Breast epithelium (tissue), 4 donors: ENCODE measurements at regions not wholly inside any gene's neighbourhood (a gene's known extent, or its start where the extent isn't known, plus 50 kb on each side); places are given as distances from the start of the nearest gene placed in this dataset.
"Not testable (repeated sequence)": the region's sequence is repeated elsewhere in the genome, so short reads cannot be mapped to it uniquely, and the experiment has no call there.

ENCODE experiments used
- DNase-seq, 2 donors: peaks; one replicate each; pipeline ENCODE4 v3.0.0-alpha.2; 2019; ENCODE audit warnings: low spot score in 2 of 2
- H3K27ac ChIP-seq, 2 donors: fragments of 200-600 bp; sonication (generic) in 1 of 2; one replicate each; pipeline ENCODE4 v1.5.1; 2016 to 2019; ENCODE audit warnings: mild to moderate bottlenecking in 1 of 2
- H3K27me3 ChIP-seq, 2 donors: fragments of 200-600 bp; sonication (generic) in 1 of 2; one replicate each; pipeline versions ENCODE4 v1.5.1 to v1.6.0; 2017 to 2019; ENCODE audit warnings: control low read depth in 1 of 2, mild to moderate bottlenecking in 1 of 2
- H3K36me3 ChIP-seq: fragments of 200-600 bp; one replicate; pipeline ENCODE4 v1.5.1; 2019
- H3K4me1 ChIP-seq, 2 donors: fragments of 200-600 bp; sonication (generic); one replicate each; pipeline ENCODE4 v1.5.1; 2016 to 2019; ENCODE audit warnings: control low read depth in 1 of 2
- H3K4me3 ChIP-seq, 3 donors: fragments of 200-600 bp; sonication (generic); 1 replicate in 2 of 3; 2 replicates in 1 of 3; pipeline ENCODE4 v1.5.1; 2016 to 2019; ENCODE audit warnings: mild to moderate bottlenecking in 3 of 3, moderate library complexity in 2 of 3
- H3K9me3 ChIP-seq, 2 donors: fragments of 200-600 bp; sonication (generic) in 1 of 2; one replicate each; pipeline ENCODE4 v1.5.1; 2016 to 2019; ENCODE audit warnings: control low read depth in 1 of 2
- CTCF ChIP-seq, 3 donors: fragments of 450-650 bp; IDR thresholded peaks; one replicate each; pipeline ENCODE4 v1.5.1; 2016 to 2017; ENCODE audit warnings: antibody characterized with exemption in 3 of 3, mild to moderate bottlenecking in 3 of 3, moderate library complexity in 3 of 3
- POLR2A ChIP-seq: fragments of 450-650 bp; IDR thresholded peaks from one replicate; pipeline ENCODE4 v1.6.1; 2016; ENCODE audit warnings: antibody characterized with exemption, mild to moderate bottlenecking, moderate library complexity
- POLR2AphosphoS5 ChIP-seq, 3 donors: sonication (generic); formaldehyde crosslinking; IDR thresholded peaks; one replicate each; pipeline ENCODE4 v1.6.1; 2017; ENCODE audit warnings: antibody characterized with exemption in 3 of 3
- intact Hi-C: fragments of 100-400 bp; cut with DNase I; formaldehyde crosslinking; loops from one replicate; pipeline ENCODE4 v1.15.1; 2023; ENCODE audit warnings: low total_unique reads

GRCh38 chr4:20075248-20075871, 176.3 kb upstream of the SLIT2 start:
- no peaks in the 10 kb centered on the region for H3K27me3 ChIP-seq
- no peak for DNase-seq
- no peak overlapping the region for H3K4me3 ChIP-seq
- TF ChIP-seq POLR2AphosphoS5 (IDR thresholded peaks at IDR 0.05) = no peak
- no peak for TF ChIP-seq POLR2A
- no peak for TF ChIP-seq CTCF (IDR thresholded peaks at IDR 0.05)
- no peaks in the 10 kb centered on the region for H3K9me3 ChIP-seq
- H3K4me1 ChIP-seq = no peaks in the 10 kb centered on the region
- H3K27ac ChIP-seq = no peak overlapping the region
- H3K36me3 ChIP-seq = no peaks in the 10 kb centered on the region
- intact Hi-C loops = no loop called here

GRCh38 chr4:20074450-20074849, 177.3 kb upstream of the SLIT2 start:
- TF ChIP-seq POLR2A = no peak
- no peak for TF ChIP-seq POLR2AphosphoS5 (IDR thresholded peaks at IDR 0.05)
- TF ChIP-seq CTCF (IDR thresholded peaks at IDR 0.05) = no peak
- Histone ChIP-seq H3K9me3 (no peaks in the 10 kb centered on the region), H3K4me3 (no peak overlapping the region), H3K27ac (no peak overlapping the region), H3K4me1 (no peaks in the 10 kb centered on the region), H3K27me3 (no peaks in the 10 kb centered on the region), H3K36me3 (no peaks in the 10 kb centered on the region)
- intact Hi-C loops = no loop called here
- DNase-seq = no peak

GRCh38 chr4:20065952-20066351, 185.8 kb upstream of the SLIT2 start:
- Histone ChIP-seq H3K9me3 (no peaks in the 10 kb centered on the region), H3K27me3 (no peaks in the 10 kb centered on the region), H3K27ac (no peak overlapping the region), H3K36me3 (no peaks in the 10 kb centered on the region), H3K4me3 (no peak overlapping the region), H3K4me1 (no peaks in the 10 kb centered on the region)
- intact Hi-C loops = no loop called here
- no peak for DNase-seq
- TF ChIP-seq POLR2AphosphoS5 (IDR thresholded peaks at IDR 0.05) (no peak), POLR2A (no peak), CTCF (IDR thresholded peaks at IDR 0.05) (no peak)

GRCh38 chr4:20062857-20063256, 188.8 kb upstream of the SLIT2 start:
- intact Hi-C loops = not testable (repeated sequence)

GRCh38 chr4:20062054-20062453, 189.7 kb upstream of the SLIT2 start:
- Histone ChIP-seq H3K36me3 (no peaks in the 10 kb centered on the region), H3K9me3 (no peaks in the 10 kb centered on the region), H3K4me3 (no peak overlapping the region), H3K4me1 (no peaks in the 10 kb centered on the region), H3K27ac (no peak overlapping the region), H3K27me3 (no peaks in the 10 kb centered on the region)
- no peak for DNase-seq
- intact Hi-C loops = no loop called here
- TF ChIP-seq CTCF (IDR thresholded peaks at IDR 0.05) (no peak), POLR2AphosphoS5 (IDR thresholded peaks at IDR 0.05) (no peak), POLR2A (no peak)

More at GRCh38 chr4:20062857-20063256, 188.8 kb upstream of the SLIT2 start:
- not testable (repeated sequence) for H3K36me3 ChIP-seq, H3K27me3 ChIP-seq, H3K27ac ChIP-seq, H3K4me3 ChIP-seq, DNase-seq, H3K9me3 ChIP-seq, H3K4me1 ChIP-seq

GRCh38 chr4:20050768-20051167, 200.9 kb upstream of the SLIT2 start:
- intact Hi-C loops = no loop called here
- no peak for TF ChIP-seq CTCF (IDR thresholded peaks at IDR 0.05)
- no peak for TF ChIP-seq POLR2AphosphoS5 (IDR thresholded peaks at IDR 0.05)
- no peak for TF ChIP-seq POLR2A
- DNase-seq = no peak
- no peak overlapping the region for H3K27ac ChIP-seq
- no peaks in the 10 kb centered on the region for H3K9me3 ChIP-seq
- H3K4me1 ChIP-seq = no peaks in the 10 kb centered on the region
- no peaks in the 10 kb centered on the region for H3K27me3 ChIP-seq
- H3K4me3 ChIP-seq = no peak overlapping the region
- no peaks in the 10 kb centered on the region for H3K36me3 ChIP-seq
